ENCODE measurements at regions not wholly inside any gene's neighbourhood (a gene's known extent, or its start where the extent isn't known, plus 50 kb on each side); places are given as distances from the start of the nearest gene placed in this dataset.

DNA sequence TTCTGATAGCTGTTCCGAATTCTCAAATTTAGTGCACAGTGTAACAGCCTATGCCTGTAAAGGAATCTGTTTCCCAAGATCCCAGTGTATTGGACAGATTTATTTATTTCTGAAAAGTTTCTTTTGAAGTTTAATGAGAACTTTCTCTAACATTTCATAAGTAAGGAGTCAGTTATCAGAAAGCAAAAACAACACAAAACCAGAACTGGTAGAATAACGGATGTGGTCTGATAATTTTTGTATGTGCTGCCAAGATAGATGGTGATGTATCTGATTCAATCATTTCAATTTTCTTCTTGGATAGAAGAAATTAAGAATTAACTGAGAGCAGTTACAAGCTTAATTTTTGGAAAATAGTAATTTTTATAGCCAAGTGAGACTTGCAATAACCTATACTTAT lies 374.3 kb downstream of the SOCS6 start:
- TF ChIP-seq, protein P1, sequence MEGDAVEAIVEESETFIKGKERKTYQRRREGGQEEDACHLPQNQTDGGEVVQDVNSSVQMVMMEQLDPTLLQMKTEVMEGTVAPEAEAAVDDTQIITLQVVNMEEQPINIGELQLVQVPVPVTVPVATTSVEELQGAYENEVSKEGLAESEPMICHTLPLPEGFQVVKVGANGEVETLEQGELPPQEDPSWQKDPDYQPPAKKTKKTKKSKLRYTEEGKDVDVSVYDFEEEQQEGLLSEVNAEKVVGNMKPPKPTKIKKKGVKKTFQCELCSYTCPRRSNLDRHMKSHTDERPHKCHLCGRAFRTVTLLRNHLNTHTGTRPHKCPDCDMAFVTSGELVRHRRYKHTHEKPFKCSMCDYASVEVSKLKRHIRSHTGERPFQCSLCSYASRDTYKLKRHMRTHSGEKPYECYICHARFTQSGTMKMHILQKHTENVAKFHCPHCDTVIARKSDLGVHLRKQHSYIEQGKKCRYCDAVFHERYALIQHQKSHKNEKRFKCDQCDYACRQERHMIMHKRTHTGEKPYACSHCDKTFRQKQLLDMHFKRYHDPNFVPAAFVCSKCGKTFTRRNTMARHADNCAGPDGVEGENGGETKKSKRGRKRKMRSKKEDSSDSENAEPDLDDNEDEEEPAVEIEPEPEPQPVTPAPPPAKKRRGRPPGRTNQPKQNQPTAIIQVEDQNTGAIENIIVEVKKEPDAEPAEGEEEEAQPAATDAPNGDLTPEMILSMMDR (IDR thresholded peaks at IDR 0.05; ENCODE audit: insufficient read depth, low read depth, low read length): no peak
- DNase-seq (ENCODE audit: low read depth): no peak
- H3K4me3 ChIP-seq (ENCODE audit: low read depth, low read length): no peak overlapping the region

DNA sequence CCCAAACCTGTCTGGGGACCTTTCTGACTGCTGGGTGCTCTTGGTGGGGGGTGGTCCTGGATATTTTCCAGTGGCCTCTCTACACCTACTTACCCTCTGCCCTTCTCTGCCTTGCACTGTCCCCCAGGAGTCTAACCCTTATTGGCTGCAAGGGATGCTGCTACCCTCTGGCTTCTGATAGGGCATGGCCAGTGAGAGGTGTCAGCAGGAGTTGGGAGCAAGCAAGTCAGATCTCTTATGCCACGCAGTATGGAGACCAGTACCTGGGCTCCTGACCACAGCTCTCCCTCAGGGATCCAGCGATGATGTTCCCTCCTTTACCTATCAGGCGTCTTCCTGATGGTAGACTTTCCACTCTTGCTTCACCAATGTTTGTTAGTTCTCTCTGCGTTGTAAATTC lies 373.7 kb downstream of the SOCS6 start:
- H3K4me3 ChIP-seq (ENCODE audit: low read depth, low read length): no peak overlapping the region
- no peak for DNase-seq (ENCODE audit: low read depth)
- TF ChIP-seq, protein P1 (IDR thresholded peaks at IDR 0.05; ENCODE audit: insufficient read depth, low read depth, low read length): no peak

DNA sequence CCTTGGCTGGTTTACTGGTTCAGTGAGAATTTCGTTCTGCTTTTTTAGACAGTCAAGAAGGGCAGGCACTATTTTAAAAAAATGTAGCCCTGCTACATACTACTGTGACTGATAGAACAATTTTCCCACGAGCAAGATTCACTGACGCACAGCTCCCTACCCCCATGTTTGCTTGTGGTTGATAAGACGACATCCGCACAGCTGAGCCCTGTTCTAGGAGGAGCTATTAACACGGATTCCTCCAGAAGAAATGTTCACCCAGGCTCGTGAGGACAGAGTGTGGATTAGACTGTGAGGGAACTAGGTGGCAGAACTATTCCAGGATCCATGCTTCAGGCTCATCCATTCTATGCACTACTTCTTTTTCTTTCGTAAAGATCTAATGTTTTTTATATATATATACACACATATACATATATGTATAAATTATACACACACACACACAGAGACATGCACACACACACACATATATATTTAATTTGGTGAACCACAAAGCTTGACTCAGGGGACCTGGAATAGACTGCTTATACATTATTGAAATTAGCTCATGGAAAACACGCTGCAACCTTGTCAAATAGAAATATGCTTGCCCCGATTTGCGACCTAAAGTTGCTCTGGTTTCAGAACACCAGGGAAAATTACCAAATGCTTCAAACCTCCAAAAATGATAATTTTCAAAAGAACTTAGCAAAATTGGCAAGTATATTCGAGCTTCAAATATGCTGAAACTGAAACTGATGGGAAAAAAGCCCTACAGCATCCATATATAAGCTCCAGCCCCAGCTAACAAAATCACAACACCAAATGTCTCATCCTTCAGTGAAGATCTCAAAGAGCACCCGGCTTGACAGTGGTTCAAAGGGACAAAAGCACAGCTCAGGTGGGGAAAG lies 370.4 kb downstream of the SOCS6 start:
- TF ChIP-seq, protein P1 (IDR thresholded peaks at IDR 0.05; ENCODE audit: insufficient read depth, low read depth, low read length): no peak
- H3K4me3 ChIP-seq (ENCODE audit: low read depth, low read length): no peak overlapping the region
- no peak for DNase-seq (ENCODE audit: low read depth)

DNA sequence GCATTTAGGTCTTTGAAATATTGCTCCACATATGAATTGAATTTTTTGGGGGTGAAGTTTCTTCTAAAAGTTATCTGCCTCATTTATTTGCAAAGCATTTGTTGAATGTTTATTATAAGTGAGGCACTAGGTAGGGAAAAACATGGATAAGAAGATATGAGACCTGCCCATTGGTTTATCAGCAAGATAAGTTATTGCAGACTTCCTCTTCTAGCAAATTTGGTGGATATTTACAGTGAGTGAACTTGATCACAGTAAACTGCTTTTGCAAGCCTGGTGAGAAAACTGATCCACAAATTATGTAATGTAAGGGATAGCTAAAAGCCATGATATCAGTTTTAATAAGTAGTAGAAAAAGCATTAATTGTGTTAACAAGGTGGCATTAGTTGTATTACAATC lies 364.8 kb downstream of the SOCS6 start:
- DNase-seq (ENCODE audit: low read depth): no peak

DNA sequence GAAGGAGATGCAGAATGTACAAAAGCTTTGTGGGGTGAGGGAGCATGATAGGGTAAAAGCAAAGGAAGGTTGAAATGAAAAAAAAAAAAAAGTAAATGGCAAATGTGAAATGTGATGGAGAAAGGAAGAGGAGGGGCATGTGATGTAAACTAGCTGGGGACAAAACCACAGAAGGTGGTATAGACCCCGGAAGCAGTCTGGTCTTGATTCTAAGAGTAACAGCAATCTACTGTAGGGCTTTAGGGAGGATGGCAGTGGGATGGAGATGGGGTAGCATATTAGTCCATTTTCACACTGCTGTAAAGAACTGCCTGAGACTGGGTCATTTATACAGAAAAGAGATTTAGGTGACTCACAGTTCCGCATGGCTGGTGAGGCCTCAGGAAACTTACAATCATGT lies 362.0 kb downstream of the SOCS6 start:
- TF ChIP-seq, protein P1 (IDR thresholded peaks at IDR 0.05; ENCODE audit: insufficient read depth, low read depth, low read length): no peak
- no peak overlapping the region for H3K4me3 ChIP-seq (ENCODE audit: low read depth, low read length)
- DNase-seq (ENCODE audit: low read depth): no peak

More for the DNA sequence above, 364.8 kb downstream of the SOCS6 start:
- no peak overlapping the region for H3K4me3 ChIP-seq (ENCODE audit: low read depth, low read length)
- TF ChIP-seq, protein P1 (IDR thresholded peaks at IDR 0.05; ENCODE audit: insufficient read depth, low read depth, low read length): no peak

DNA sequence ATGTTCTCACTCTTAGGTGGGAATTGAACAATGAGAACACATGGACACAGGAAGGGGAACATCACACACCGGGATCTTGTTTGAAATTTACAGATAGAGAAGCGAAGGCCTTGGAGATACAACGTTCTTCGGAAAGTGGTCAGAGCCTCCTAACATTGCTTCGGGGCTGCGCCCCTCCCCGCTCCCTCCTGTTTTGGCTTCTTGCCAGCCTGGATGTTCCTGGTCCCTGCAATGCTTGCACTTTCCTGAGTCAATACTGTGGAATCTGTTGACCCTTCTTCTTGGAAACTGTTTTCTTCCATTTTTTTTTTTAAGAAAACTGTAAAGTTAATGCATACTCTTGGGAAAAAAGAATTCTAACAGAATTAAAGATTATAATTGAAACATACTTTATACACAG lies 360.8 kb downstream of the SOCS6 start:
- no peak for DNase-seq (ENCODE audit: low read depth)
- TF ChIP-seq, protein P1 (IDR thresholded peaks at IDR 0.05; ENCODE audit: insufficient read depth, low read depth, low read length): no peak
- no peak overlapping the region for H3K4me3 ChIP-seq (ENCODE audit: low read depth, low read length)

All from fibroblast of villous mesenchyme (primary cell).